ENCODE measurements at regions not wholly inside any gene's neighbourhood (a gene's known extent, or its start where the extent isn't known, plus 50 kb on each side); places are given as distances from the start of the nearest gene placed in this dataset.
"Not testable (repeated sequence)": the region's sequence is repeated elsewhere in the genome, so short reads cannot be mapped to it uniquely, and the experiment has no call there.

DNA sequence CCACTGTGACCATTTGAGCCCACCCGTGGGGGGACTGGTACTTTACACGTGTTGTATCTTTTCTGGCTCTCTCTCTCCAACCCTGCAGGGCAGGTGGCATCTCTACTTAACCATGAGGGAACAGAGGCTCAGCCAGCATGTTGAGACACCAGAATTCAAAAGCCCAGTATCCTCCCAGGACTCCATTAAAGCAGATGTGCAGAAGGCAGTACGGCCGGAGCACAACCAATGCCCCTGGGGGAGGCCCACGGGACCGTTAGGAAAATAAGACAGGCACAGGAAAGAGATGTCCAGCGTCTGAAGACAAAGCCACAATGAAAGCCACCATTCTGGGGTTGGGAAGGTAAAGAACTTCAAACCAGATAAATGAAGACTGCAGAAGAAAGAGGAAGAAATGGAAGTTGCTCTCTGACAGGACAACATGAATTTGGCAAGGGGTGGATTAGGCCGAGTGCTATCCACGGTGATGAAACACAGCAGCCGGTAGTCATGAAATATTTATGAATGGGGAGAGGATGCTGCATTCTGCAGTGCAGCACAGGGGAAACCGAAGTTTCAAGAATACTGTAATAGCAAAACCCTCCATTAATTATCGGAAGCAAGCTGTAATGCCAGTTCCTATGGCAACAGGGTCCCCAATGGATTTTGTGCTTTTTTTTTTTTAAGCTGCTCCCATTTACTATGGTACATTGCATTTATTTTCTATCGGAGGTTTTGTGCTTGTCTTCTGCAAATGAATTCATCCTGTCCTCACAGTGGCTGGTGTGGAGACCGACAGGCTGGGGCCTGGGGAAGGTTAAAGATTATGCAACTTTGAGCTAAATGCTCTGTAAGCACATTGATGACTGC is 179.4 kb downstream of the NRN1 start:
- H3K79me2 ChIP-seq (ENCODE audit: insufficient read depth, low read length), result no peaks in the 10 kb centered on the region
- H4K20me1 ChIP-seq (ENCODE audit: insufficient read depth, low read length), result no peaks in the 10 kb centered on the region
- no peaks in the 10 kb centered on the region for H3K9me2 ChIP-seq (ENCODE audit: low read depth, low read length)
- H3F3A ChIP-seq (ENCODE audit: insufficient read depth, low read length), result no peaks in the 10 kb centered on the region
- H2AFZ ChIP-seq (ENCODE audit: low read length), result no peak overlapping the region
- no peak overlapping the region for H3K27ac ChIP-seq (ENCODE audit: low read depth, low read length, poor library complexity, severe bottlenecking)
- H3K36me3 ChIP-seq (ENCODE audit: insufficient read depth, low read length), result no peaks in the 10 kb centered on the region
- H3K4me3 ChIP-seq (ENCODE audit: low read depth, low read length, poor library complexity, severe bottlenecking), result no peak overlapping the region
- no peak overlapping the region for H3K4me2 ChIP-seq (ENCODE audit: low read length)
- H3K4me1 ChIP-seq (ENCODE audit: insufficient read depth, low read length, severe bottlenecking), result peaks cover 13% of the 10 kb centered on the region
- no peak overlapping the region for H3K9ac ChIP-seq (ENCODE audit: low read length)
- H3K27me3 ChIP-seq (ENCODE audit: insufficient read depth, low read length), result no peaks in the 10 kb centered on the region
- no peak for TF ChIP-seq EZH2 (IDR thresholded peaks at IDR 0.05; ENCODE audit: borderline replicate concordance, low read length)
- TF ChIP-seq, protein P1, sequence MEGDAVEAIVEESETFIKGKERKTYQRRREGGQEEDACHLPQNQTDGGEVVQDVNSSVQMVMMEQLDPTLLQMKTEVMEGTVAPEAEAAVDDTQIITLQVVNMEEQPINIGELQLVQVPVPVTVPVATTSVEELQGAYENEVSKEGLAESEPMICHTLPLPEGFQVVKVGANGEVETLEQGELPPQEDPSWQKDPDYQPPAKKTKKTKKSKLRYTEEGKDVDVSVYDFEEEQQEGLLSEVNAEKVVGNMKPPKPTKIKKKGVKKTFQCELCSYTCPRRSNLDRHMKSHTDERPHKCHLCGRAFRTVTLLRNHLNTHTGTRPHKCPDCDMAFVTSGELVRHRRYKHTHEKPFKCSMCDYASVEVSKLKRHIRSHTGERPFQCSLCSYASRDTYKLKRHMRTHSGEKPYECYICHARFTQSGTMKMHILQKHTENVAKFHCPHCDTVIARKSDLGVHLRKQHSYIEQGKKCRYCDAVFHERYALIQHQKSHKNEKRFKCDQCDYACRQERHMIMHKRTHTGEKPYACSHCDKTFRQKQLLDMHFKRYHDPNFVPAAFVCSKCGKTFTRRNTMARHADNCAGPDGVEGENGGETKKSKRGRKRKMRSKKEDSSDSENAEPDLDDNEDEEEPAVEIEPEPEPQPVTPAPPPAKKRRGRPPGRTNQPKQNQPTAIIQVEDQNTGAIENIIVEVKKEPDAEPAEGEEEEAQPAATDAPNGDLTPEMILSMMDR (IDR thresholded peaks at IDR 0.05; ENCODE audit: low read length), result no peak
- no peaks in the 10 kb centered on the region for H3K9me3 ChIP-seq (ENCODE audit: low read length)

DNA sequence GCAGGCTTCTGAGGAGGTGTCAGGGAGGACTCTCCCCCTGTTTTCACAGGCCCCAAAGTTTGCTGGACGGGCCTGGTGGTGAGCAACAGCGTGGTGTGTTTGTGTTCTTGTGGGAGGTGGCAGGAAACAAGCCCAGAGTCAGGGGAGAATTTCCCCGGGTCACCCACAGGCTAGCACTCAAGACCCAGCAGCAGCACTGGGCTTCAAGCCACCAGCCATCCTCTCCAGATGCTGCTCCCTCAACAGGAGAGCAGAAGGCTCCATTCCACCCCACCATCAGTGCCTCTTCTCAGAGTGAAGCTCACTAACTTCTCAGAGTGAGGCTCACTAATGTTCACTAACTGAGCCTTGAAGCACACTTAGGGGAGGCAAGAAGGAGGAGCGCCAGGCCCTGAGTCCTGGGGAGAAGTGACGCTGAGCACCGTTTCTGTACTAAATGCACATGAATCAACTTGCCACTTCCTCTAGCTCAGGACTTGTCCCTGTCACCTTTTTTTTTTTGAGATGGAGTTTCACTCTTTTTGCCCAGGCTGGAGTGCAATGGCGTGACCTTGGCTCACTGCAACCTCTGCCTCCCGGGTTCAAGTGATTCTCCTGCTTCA is 182.2 kb downstream of the NRN1 start:
- not testable (repeated sequence) for H3K9me2 ChIP-seq (ENCODE audit: low read depth, low read length); H3K79me2 ChIP-seq (ENCODE audit: insufficient read depth, low read length); H3K36me3 ChIP-seq (ENCODE audit: insufficient read depth, low read length); H3K4me1 ChIP-seq (ENCODE audit: insufficient read depth, low read length, severe bottlenecking); H3K4me2 ChIP-seq (ENCODE audit: low read length); H4K20me1 ChIP-seq (ENCODE audit: insufficient read depth, low read length); H3K9me3 ChIP-seq (ENCODE audit: low read length); H3K9ac ChIP-seq (ENCODE audit: low read length); H2AFZ ChIP-seq (ENCODE audit: low read length); H3F3A ChIP-seq (ENCODE audit: insufficient read depth, low read length); H3K4me3 ChIP-seq (ENCODE audit: low read depth, low read length, poor library complexity, severe bottlenecking); H3K27ac ChIP-seq (ENCODE audit: low read depth, low read length, poor library complexity, severe bottlenecking); H3K27me3 ChIP-seq (ENCODE audit: insufficient read depth, low read length)

Data from OCI-LY1 (cell line).